Esophagus squamous epithelium (tissue), 5 donors: ENCODE measurements at regions not wholly inside any gene's neighbourhood (a gene's known extent, or its start where the extent isn't known, plus 50 kb on each side); places are given as distances from the start of the nearest gene placed in this dataset.

ENCODE experiments used
- DNase-seq: peaks from one replicate; lab custom pipeline; 2025; lab: John Stamatoyannopoulos, UW
- H3K27ac ChIP-seq, 4 donors: fragments of 200-600 bp; sonication (generic); one replicate each; pipeline ENCODE4 v1.5.1; 2016 to 2019; ENCODE audit warnings: mild to moderate bottlenecking in 1 of 4
- H3K27me3 ChIP-seq, 4 donors: fragments of 200-600 bp; sonication (generic); 1 replicate in 3 of 4; 2 replicates in 1 of 4; pipeline versions ENCODE4 v1.5.1 to v1.6.0; 2017 to 2021; ENCODE audit warnings: antibody characterized with exemption in 1 of 4
- H3K36me3 ChIP-seq, 3 donors: fragments of 200-600 bp; sonication (generic); one replicate each; pipeline ENCODE4 v1.5.1; 2016 to 2019
- H3K4me1 ChIP-seq, 3 donors: fragments of 200-600 bp; sonication (generic); one replicate each; pipeline ENCODE4 v1.5.1; 2017 to 2019
- H3K4me3 ChIP-seq, 4 donors: fragments of 200-600 bp; sonication (generic); 1 replicate in 3 of 4; 2 replicates in 1 of 4; pipeline ENCODE4 v1.5.1; 2016 to 2019; ENCODE audit warnings: mild to moderate bottlenecking in 2 of 4, moderate library complexity in 1 of 4
- H3K9me3 ChIP-seq, 3 donors: fragments of 200-600 bp; sonication (generic); one replicate each; pipeline ENCODE4 v1.5.1; 2016 to 2019
- CTCF ChIP-seq, 6 experiments: fragments of 450-650 bp in 4 of 6; fragments of 200-600 bp in 2 of 6; sonication (generic) in 2 of 6; IDR thresholded peaks; one replicate each; pipeline ENCODE4 v1.5.1; 2016 to 2019; ENCODE audit warnings: antibody characterized with exemption in 6 of 6, mild to moderate bottlenecking in 4 of 6, moderate library complexity in 4 of 6
- POLR2A ChIP-seq, 4 donors: fragments of 450-650 bp; IDR thresholded peaks; one replicate each; pipeline ENCODE4 v1.6.1; 2017; ENCODE audit warnings: antibody characterized with exemption in 4 of 4, mild to moderate bottlenecking in 4 of 4, moderate library complexity in 3 of 4
- WGBS, 2 donors: methylation state at CpG; one replicate each; pipeline ENCODE4 v1.1.5; 2018; 5-methylcytosine and 5-hydroxymethylcytosine counted together
- intact Hi-C: fragments of 100-400 bp; cut with DNase I; formaldehyde crosslinking; loops from one replicate; pipeline ENCODE4 v1.15.0; 2022
- donor health status: DM: yes; HTN: yes; CAD: no.

- no peaks in the 10 kb centered on the region for H3K27me3 ChIP-seq
- no peak overlapping the region for H3K4me3 ChIP-seq
- H3K9me3 ChIP-seq, result no peaks in the 10 kb centered on the region
- H3K27ac ChIP-seq, result no peak overlapping the region
- WGBS, 2 donors, result 75 to 76% methylated on average over 2 of the region's 2 CpGs
- TF ChIP-seq POLR2A (IDR thresholded peaks at IDR 0.05) (no peak), CTCF (IDR thresholded peaks at IDR 0.05) (no peak)
- DNase-seq, result no peak
- H3K4me1 ChIP-seq, result peaks cover 0 to 18% (median 7%) of the 10 kb centered on the region in 3 donors
- H3K36me3 ChIP-seq, result no peaks in the 10 kb centered on the region
- intact Hi-C loops, result no loop called here
Observed at GRCh38 chr7:13044309-13044708, 356.9 kb downstream of the ARL4A start.

GRCh38 chr7:13047061-13047460 lies 359.6 kb downstream of the ARL4A start:
- Histone ChIP-seq H3K27ac (no peak overlapping the region), H3K4me3 (no peak overlapping the region), H3K9me3 (no peaks in the 10 kb centered on the region), H3K36me3 (no peaks in the 10 kb centered on the region), H3K4me1 (peaks cover 0 to 9% (median 3%) of the 10 kb centered on the region in 3 donors), H3K27me3 (no peaks in the 10 kb centered on the region)
- DNase-seq, result no peak
- TF ChIP-seq CTCF (IDR thresholded peaks at IDR 0.05), result no peak
- no peak for TF ChIP-seq POLR2A (IDR thresholded peaks at IDR 0.05)
- intact Hi-C loops, result no loop called here
- WGBS, 2 donors, result 78 to 86% methylated on average over 4 of the region's 4 CpGs

- TF ChIP-seq POLR2A (IDR thresholded peaks at IDR 0.05), result no peak
- TF ChIP-seq CTCF (IDR thresholded peaks at IDR 0.05), result no peak
- DNase-seq, result no peak
- Histone ChIP-seq H3K9me3 (no peaks in the 10 kb centered on the region), H3K4me3 (no peak overlapping the region), H3K27ac (no peak overlapping the region), H3K27me3 (no peaks in the 10 kb centered on the region), H3K4me1 (peaks cover 0 to under 1% (median 0%) of the 10 kb centered on the region in 3 donors), H3K36me3 (no peaks in the 10 kb centered on the region)
- intact Hi-C loops, result no loop called here
- whole genome bisulfite sequencing, 2 donors, result 60 to 74% methylated on average over 3 of the region's 3 CpGs
Observed at GRCh38 chr7:13049946-13050345, 362.5 kb downstream of the ARL4A start.

- Histone ChIP-seq H3K4me1 (peaks cover 0 to 8% (median 0%) of the 10 kb centered on the region in 3 donors), H3K36me3 (no peaks in the 10 kb centered on the region), H3K9me3 (no peaks in the 10 kb centered on the region), H3K27ac (no peak overlapping the region), H3K4me3 (no peak overlapping the region), H3K27me3 (no peaks in the 10 kb centered on the region)
- TF ChIP-seq CTCF (IDR thresholded peaks at IDR 0.05) (no peak), POLR2A (IDR thresholded peaks at IDR 0.05) (no peak)
- WGBS, 2 donors, result 25 to 38% methylated on average over 2 of the region's 2 CpGs
- intact Hi-C loops, result no loop called here
- no peak for DNase-seq
Observed at GRCh38 chr7:13050703-13051102, 363.3 kb downstream of the ARL4A start.

GRCh38 chr7:13055732-13056368 lies 368.4 kb downstream of the ARL4A start:
- H3K27ac ChIP-seq, result no peak overlapping the region
- WGBS, 2 donors, result 72 to 81% methylated on average over 2 of the region's 2 CpGs
- DNase-seq, result no peak
- no peaks in the 10 kb centered on the region for H3K27me3 ChIP-seq
- H3K36me3 ChIP-seq, result no peaks in the 10 kb centered on the region
- intact Hi-C loops, result no loop called here
- H3K4me1 ChIP-seq, result peaks cover 0 to 21% (median 0%) of the 10 kb centered on the region in 3 donors
- no peaks in the 10 kb centered on the region for H3K9me3 ChIP-seq
- no peak overlapping the region for H3K4me3 ChIP-seq
- TF ChIP-seq POLR2A (IDR thresholded peaks at IDR 0.05) (no peak), CTCF (IDR thresholded peaks at IDR 0.05) (no peak)
